K562 (cell line): ENCODE measurements at regions not wholly inside any gene's neighbourhood (a gene's known extent, or its start where the extent isn't known, plus 50 kb on each side); places are given as distances from the start of the nearest gene placed in this dataset.

Experiments
- ATAC-seq: fragments of 200-7000 bp; cut with Tn5 transposase; 3 replicates; pipeline ENCODE4 v1.9.1; 2020; ENCODE audit warnings: moderate library complexity
- BruUV-seq: library from RNA; stranded (reverse); fragments of 400-500 nt; replicated peaks from 2 replicates; lab custom pipeline; 2021; lab: Mats Ljungman, UMichigan
- CTCF ChIA-PET: fragments of 300-600 bp; formaldehyde crosslinking; extraction: SDS; loops from one replicate; lab custom pipeline; 2021; ENCODE audit warnings: low intra/inter-chr PET ratio; lab: Yijun Ruan, JAX
- POLR2A ChIA-PET: fragments of 300-600, 350-650 bp; sonication (Branson Sonifier 250); formaldehyde crosslinking; extraction: SDS; loops from one replicate; lab custom pipeline; 2021; ENCODE audit warnings: antibody characterized with exemption, inconsistent platforms; lab: Yijun Ruan, JAX
- DNase-seq, 4 experiments: peaks; one replicate each; pipeline versions ENCODE4 v3.0.0 to v3.0.0-alpha.2; 2011 to 2018; ENCODE audit warnings: low spot score in 3 of 4, mixed read lengths in 3 of 4; ENCODE audit errors: extremely low read depth in 1 of 4
- FAIRE-seq: peaks from 2 replicates; lab custom pipeline; 2011; peaks lifted over from hg19 to GRCh38; lab: Jason Lieb, UNC
- H2AFZ ChIP-seq: 2 replicates; pipeline ENCODE4 v1.6.0; 2011; ENCODE audit warnings: low read depth, low read length, control low read depth, inconsistent platforms
- H3K27ac ChIP-seq: fragments of 200-600 bp; 3 replicates; pipeline ENCODE4 v1.8.0; 2011; ENCODE audit warnings: low read depth, mild to moderate bottlenecking, control low read depth, inconsistent platforms, low read length, moderate library complexity, mixed read lengths; ENCODE audit errors: extremely low read depth
- H3K27me3 ChIP-seq, 2 experiments: fragments of 300-600 bp in 1 of 2; 2 replicates in 1 of 2; 3 replicates in 1 of 2; pipeline versions ENCODE4 v1.6.0 to v1.8.0; 2011; ENCODE audit warnings: inconsistent platforms in 2 of 2, low read length in 2 of 2, mild to moderate bottlenecking in 1 of 2, mixed read lengths in 1 of 2, moderate library complexity in 1 of 2; ENCODE audit not compliant: control insufficient read depth in 2 of 2, insufficient read depth in 2 of 2
- H3K36me3 ChIP-seq: fragments of 300-600 bp; 3 replicates; pipeline ENCODE4 v1.8.0; 2011; ENCODE audit warnings: mild to moderate bottlenecking, low read length, inconsistent platforms; ENCODE audit not compliant: control insufficient read depth, insufficient read depth
- H3K4me1 ChIP-seq, 2 experiments: fragments of 200-600 bp in 1 of 2; replicated peaks in 1 of 2; 2 replicates in 1 of 2; 3 replicates in 1 of 2; pipeline versions ENCODE4 v1.5.1 to v1.8.0; 2011; ENCODE audit warnings: inconsistent platforms in 2 of 2, low read length in 2 of 2, mild to moderate bottlenecking in 1 of 2, mixed read lengths in 1 of 2, moderate library complexity in 1 of 2; ENCODE audit not compliant: control insufficient read depth in 2 of 2, insufficient read depth in 2 of 2
- H3K4me2 ChIP-seq: 2 replicates; pipeline ENCODE4 v1.6.1; 2011; ENCODE audit warnings: low read length, control low read depth, inconsistent platforms, mixed read lengths; ENCODE audit not compliant: insufficient read depth
- H3K4me3 ChIP-seq: fragments of 200-600 bp; sonication (generic), shearing (Covaris generic); 2 replicates; pipeline ENCODE4 v1.5.1; 2016; ENCODE audit warnings: control low read depth, inconsistent platforms
- H3K79me2 ChIP-seq: fragments of 200-600 bp; 3 replicates; pipeline ENCODE4 v1.8.0; 2011; ENCODE audit warnings: low read length, inconsistent platforms; ENCODE audit not compliant: control insufficient read depth, insufficient read depth
- H3K9ac ChIP-seq, 2 experiments: 2 replicates each; pipeline versions ENCODE4 v1.6.0 to v1.6.1; 2011; ENCODE audit warnings: low read depth in 2 of 2, low read length in 2 of 2, control low read depth in 1 of 2, inconsistent platforms in 1 of 2, mild to moderate bottlenecking in 1 of 2, mixed read lengths in 1 of 2; ENCODE audit not compliant: insufficient read depth in 1 of 2
- H3K9me1 ChIP-seq: one replicate; pipeline ENCODE4 v1.6.0; 2011; ENCODE audit warnings: inconsistent platforms, mild to moderate bottlenecking, low read length, moderate library complexity; ENCODE audit not compliant: control insufficient read depth, insufficient read depth
- H3K9me3 ChIP-seq: replicated peaks from 2 replicates; pipeline ENCODE4 v1.5.1; 2011; ENCODE audit warnings: low read depth, low read length, inconsistent platforms; ENCODE audit not compliant: control insufficient read depth, insufficient read depth
- H4K20me1 ChIP-seq: replicated peaks from 2 replicates; pipeline ENCODE4 v1.6.1; 2011; ENCODE audit warnings: low read length, inconsistent platforms, mixed read lengths; ENCODE audit not compliant: control insufficient read depth, insufficient read depth
- ESRRA ChIP-seq: fragments of 450-650 bp; IDR thresholded peaks from 2 replicates; pipeline ENCODE4 v1.6.1; 2014; ENCODE audit warnings: low read depth, mild to moderate bottlenecking, moderate library complexity, borderline replicate concordance
- EZH2 ChIP-seq: IDR thresholded peaks from 2 replicates; pipeline ENCODE4 v1.6.1; 2012; ENCODE audit warnings: low read depth, mild to moderate bottlenecking, inconsistent platforms, low read length, borderline replicate concordance
- FOXP1 ChIP-seq: sonication (generic); formaldehyde crosslinking; IDR thresholded peaks from 2 replicates; pipeline ENCODE4 v1.8.0; 2022; ENCODE audit warnings: mild to moderate bottlenecking, missing genetic modification reagents
- GTF2A2 ChIP-seq: IDR thresholded peaks from 2 replicates; pipeline ENCODE4 v1.6.1; 2016; ENCODE audit warnings: mild to moderate bottlenecking, missing genetic modification characterization, missing compliant biosample characterization
- GTF2F1 ChIP-seq: IDR thresholded peaks from 2 replicates; pipeline ENCODE4 v1.6.1; 2011; ENCODE audit warnings: low read depth, low read length, improper control_type of control experiment
- KLF10 ChIP-seq: fragments of 250-450 bp; sonication (Bioruptor Pico); IDR thresholded peaks from 2 replicates; pipeline ENCODE4 v1.6.1; 2021; ENCODE audit warnings: matching md5 sums
- MAFG ChIP-seq: fragments of 450-650 bp; conservative IDR thresholded peaks from 2 replicates; pipeline ENCODE4 v1.6.1; 2016; ENCODE audit warnings: missing genetic modification characterization, missing compliant biosample characterization
- MBD2 ChIP-seq: sonication (generic); IDR thresholded peaks from 2 replicates; pipeline ENCODE4 v1.6.1; 2016; ENCODE audit warnings: low read depth, borderline replicate concordance
- RAD21 ChIP-seq, 2 experiments: fragments of 250-450 bp in 1 of 2; fragments of 450-650 bp in 1 of 2; sonication (Bioruptor Pico) in 1 of 2; formaldehyde crosslinking in 1 of 2; IDR thresholded peaks in 1 of 2; conservative IDR thresholded peaks in 1 of 2; 2 replicates each; pipeline versions ENCODE4 v1.4.0 to v1.8.0; 2020 to 2022; ENCODE audit warnings: mild to moderate bottlenecking in 2 of 2, moderate library complexity in 1 of 2
- RBFOX2 ChIP-seq: fragments of 200-400 bp; formaldehyde crosslinking; IDR thresholded peaks from 2 replicates; pipeline ENCODE4 v1.6.1; 2017; ENCODE audit warnings: low read depth, mild to moderate bottlenecking, low read length, moderate library complexity
- SMARCE1 ChIP-seq: fragments of 450-650 bp; IDR thresholded peaks from 2 replicates; pipeline ENCODE4 v1.7.1; 2016; ENCODE audit warnings: mild to moderate bottlenecking
- WHSC1 ChIP-seq: IDR thresholded peaks from one replicate; pipeline ENCODE4 v1.6.1; 2012; ENCODE audit warnings: low read length, control low read depth, inconsistent platforms
- ZBTB12 ChIP-seq: fragments of 250-450 bp; sonication (Bioruptor Pico); IDR thresholded peaks from 2 replicates; pipeline ENCODE4 v1.4.0; 2020
- ZNF134 ChIP-seq: fragments of 250-450 bp; sonication (Bioruptor Pico); conservative IDR thresholded peaks from 2 replicates; pipeline ENCODE4 v1.4.0; 2020
- ZNF444 ChIP-seq: fragments of 250-450 bp; sonication (Bioruptor Pico); IDR thresholded peaks from 2 replicates; pipeline ENCODE4 v1.4.0; 2020; ENCODE audit warnings: mild to moderate bottlenecking, moderate library complexity
- ZNF586 ChIP-seq: fragments of 450-650 bp; formaldehyde crosslinking; conservative IDR thresholded peaks from 2 replicates; pipeline ENCODE4 v1.4.0; 2020; ENCODE audit warnings: mild to moderate bottlenecking, moderate library complexity
- WGBS: fragments of 100-300 bp; shearing (Covaris generic); methylation state at CpG from one replicate; pipeline ENCODE4 v1.1.6; 2016; ENCODE audit warnings: low coverage, mixed read lengths; ENCODE audit not compliant: insufficient coverage; ENCODE audit errors: missing lambda C conversion rate; 5-methylcytosine and 5-hydroxymethylcytosine counted together
- in situ Hi-C: fragments of 300-500 bp; cut with MboI; formaldehyde crosslinking; loops from 4 replicates; pipeline ENCODE4 v1.15.0; 2018; ENCODE audit warnings: inconsistent platforms, mixed read lengths
- intact Hi-C: fragments of 100-400 bp; cut with micrococcal nuclease; formaldehyde crosslinking; loops from 2 replicates; pipeline ENCODE4 v1.14.2; 2022
- TF ChIP-seq, protein P1 (sequence below): fragments of 250-450 bp; sonication (Bioruptor Pico); IDR thresholded peaks from 2 replicates; pipeline ENCODE4 v1.5.0; 2020; ENCODE audit warnings: mild to moderate bottlenecking

DNA sequence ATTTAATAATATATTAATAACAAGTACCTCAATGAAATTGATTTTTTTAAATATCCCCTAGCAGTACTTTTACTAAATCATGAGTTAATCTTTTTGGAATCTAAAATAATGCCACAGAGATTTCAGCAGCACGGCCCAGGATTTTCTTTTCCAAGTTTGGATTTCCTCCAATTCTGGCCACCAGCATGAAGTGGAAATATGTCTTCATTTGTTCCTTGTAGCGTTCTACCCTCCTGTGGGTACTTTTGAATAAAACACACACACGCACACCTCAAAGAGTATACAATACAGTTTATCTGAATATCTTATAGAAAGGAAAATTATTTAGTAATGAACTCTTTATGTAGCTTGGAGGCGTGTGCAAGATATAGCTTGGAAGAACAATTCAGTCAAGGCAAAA lies 125.1 kb upstream of the STT3B start:
- no peak overlapping the region for H3K4me2 ChIP-seq
- no peak overlapping the region for H3K27ac ChIP-seq
- DNase-seq (no peak), FAIRE-seq (no peak), ATAC-seq (no peak)
- intact Hi-C loops, result no loop called here
- 2% methylated on average over 4 of the region's 4 CpGs for WGBS
- no peaks in the 10 kb centered on the region for H3K9me1 ChIP-seq
- no peaks in the 10 kb centered on the region; a peak in 1 of 5 replicates for H3K4me1 ChIP-seq
- H2AFZ ChIP-seq, result no peak overlapping the region
- no peaks in the 10 kb centered on the region for H3K79me2 ChIP-seq
- CTCF ChIA-PET, result no interaction called here
- no TSS peak for BruUV-seq
- TF ChIP-seq RBFOX2 (no peak), ZNF134 (no peak), SMARCE1 (no peak), GTF2A2 (tag) (no peak), GTF2F1 (no peak), FOXP1 (CRISPR knock-in tag) (no peak), ZNF586 (CRISPR knock-in tag) (no peak), ESRRA (no peak), MAFG (tag) (no peak), KLF10 (CRISPR knock-in tag) (no peak), EZH2 (no peak), MBD2 (no peak), RAD21 (CRISPR knock-in tag; conservative IDR thresholded peaks at IDR 0.05 in 1 of 2, IDR thresholded peaks at IDR 0.05 in 1 of 2) (no peak), ZNF444 (no peak), ZBTB12 (CRISPR knock-in tag) (no peak), WHSC1 (no peak)
- TF ChIP-seq, protein P1, sequence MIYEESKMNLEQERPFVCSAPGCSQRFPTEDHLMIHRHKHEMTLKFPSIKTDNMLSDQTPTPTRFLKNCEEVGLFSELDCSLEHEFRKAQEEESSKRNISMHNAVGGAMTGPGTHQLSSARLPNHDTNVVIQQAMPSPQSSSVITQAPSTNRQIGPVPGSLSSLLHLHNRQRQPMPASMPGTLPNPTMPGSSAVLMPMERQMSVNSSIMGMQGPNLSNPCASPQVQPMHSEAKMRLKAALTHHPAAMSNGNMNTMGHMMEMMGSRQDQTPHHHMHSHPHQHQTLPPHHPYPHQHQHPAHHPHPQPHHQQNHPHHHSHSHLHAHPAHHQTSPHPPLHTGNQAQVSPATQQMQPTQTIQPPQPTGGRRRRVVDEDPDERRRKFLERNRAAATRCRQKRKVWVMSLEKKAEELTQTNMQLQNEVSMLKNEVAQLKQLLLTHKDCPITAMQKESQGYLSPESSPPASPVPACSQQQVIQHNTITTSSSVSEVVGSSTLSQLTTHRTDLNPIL (CRISPR knock-in tag), result no peak
- H3K36me3 ChIP-seq, result no peaks in the 10 kb centered on the region
- in situ Hi-C loops, result no loop called here
- H4K20me1 ChIP-seq, result no peaks in the 10 kb centered on the region
- H3K4me3 ChIP-seq, result no peak overlapping the region
- H3K27me3 ChIP-seq, result peaks cover 0 to 2% of the 10 kb centered on the region in 2 experiments; a peak in 1 of 5 replicates
- H3K9me3 ChIP-seq, result no peaks in the 10 kb centered on the region
- POLR2A ChIA-PET, result interaction anchor here (1.2 kb wide), 1 partner anchor 9 kb away, joined by 3 read pairs; no protein-coding TSS in a partner anchor
- no peak overlapping the region for H3K9ac ChIP-seq
